Colonic mucosa (tissue), 4 donors: ENCODE measurements at regions not wholly inside any gene's neighbourhood (a gene's known extent, or its start where the extent isn't known, plus 50 kb on each side); places are given as distances from the start of the nearest gene placed in this dataset.

ENCODE experiments used
- DNase-seq: peaks from one replicate; pipeline ENCODE4 v3.0.0-alpha.2; 2020
- H3K27ac ChIP-seq: fragments of 200-600 bp; one replicate; pipeline ENCODE4 v1.8.0; 2021
- H3K27me3 ChIP-seq: fragments of 200-600 bp; one replicate; pipeline ENCODE4 v1.8.0; 2021
- H3K36me3 ChIP-seq: fragments of 200-600 bp; one replicate; pipeline ENCODE4 v1.8.0; 2021
- H3K4me1 ChIP-seq: fragments of 200-600 bp; one replicate; pipeline ENCODE4 v1.8.0; 2021; ENCODE audit warnings: mild to moderate bottlenecking
- H3K4me3 ChIP-seq: fragments of 200-600 bp; one replicate; pipeline ENCODE4 v1.8.0; 2021
- H3K9ac ChIP-seq, 2 donors: one replicate each; pipeline ENCODE4 v1.7.0; 2013; ENCODE audit warnings: control low read depth in 2 of 2, low read depth in 2 of 2, low read length in 2 of 2
- H3K9me3 ChIP-seq: fragments of 200-600 bp; one replicate; pipeline ENCODE4 v1.8.0; 2021
- CTCF ChIP-seq: fragments of 200-600 bp; IDR thresholded peaks from one replicate; pipeline ENCODE4 v1.8.0; 2022; ENCODE audit warnings: antibody characterized with exemption, mild to moderate bottlenecking
- intact Hi-C: fragments of 100-400 bp; cut with DNase I; formaldehyde crosslinking; loops from one replicate; pipeline ENCODE4 v1.14.1; 2022
- donor health status: healthy.
- donor health status: DM: no; HTN: no; CAD: no.
- donor health status: DM: no; HTN: no; CAD: no.

- intact Hi-C loops: no loop called here
- Histone ChIP-seq H3K36me3 (no peaks in the 10 kb centered on the region), H3K9me3 (no peaks in the 10 kb centered on the region), H3K4me1 (no peaks in the 10 kb centered on the region), H3K4me3 (no peak overlapping the region), H3K27ac (no peak overlapping the region), H3K9ac (no peak overlapping the region), H3K27me3 (no peaks in the 10 kb centered on the region)
- no peak for TF ChIP-seq CTCF
- no peak for DNase-seq
Observed at GRCh38 chr12:71024827-71025226, 104.3 kb upstream of the PTPRR start.

- no peak overlapping the region for H3K27ac ChIP-seq
- intact Hi-C loops: no loop called here
- no peaks in the 10 kb centered on the region for H3K36me3 ChIP-seq
- H3K9me3 ChIP-seq: no peaks in the 10 kb centered on the region
- no peak overlapping the region for H3K9ac ChIP-seq
- no peak for DNase-seq
- no peaks in the 10 kb centered on the region for H3K27me3 ChIP-seq
- TF ChIP-seq CTCF: no peak
- H3K4me3 ChIP-seq: no peak overlapping the region
- no peaks in the 10 kb centered on the region for H3K4me1 ChIP-seq
Observed at GRCh38 chr12:71024281-71024680, 103.7 kb upstream of the PTPRR start.

GRCh38 chr12:71021491-71021890 lies 101.0 kb upstream of the PTPRR start:
- Histone ChIP-seq H3K36me3 (no peaks in the 10 kb centered on the region), H3K9me3 (no peaks in the 10 kb centered on the region), H3K27ac (no peak overlapping the region), H3K9ac (no peak overlapping the region), H3K27me3 (no peaks in the 10 kb centered on the region), H3K4me1 (no peaks in the 10 kb centered on the region), H3K4me3 (no peak overlapping the region)
- TF ChIP-seq CTCF: no peak
- no peak for DNase-seq
- intact Hi-C loops: no loop called here

- TF ChIP-seq CTCF: no peak
- no peak overlapping the region for H3K4me3 ChIP-seq
- no peak overlapping the region for H3K9ac ChIP-seq
- H3K36me3 ChIP-seq: no peaks in the 10 kb centered on the region
- intact Hi-C loops: no loop called here
- no peak overlapping the region for H3K27ac ChIP-seq
- H3K9me3 ChIP-seq: no peaks in the 10 kb centered on the region
- no peaks in the 10 kb centered on the region for H3K4me1 ChIP-seq
- H3K27me3 ChIP-seq: no peaks in the 10 kb centered on the region
- DNase-seq: no peak
Observed at GRCh38 chr12:71019282-71019831, 98.8 kb upstream of the PTPRR start.

GRCh38 chr12:71018682-71019081 lies 98.1 kb upstream of the PTPRR start:
- intact Hi-C loops: no loop called here
- Histone ChIP-seq H3K4me3 (no peak overlapping the region), H3K27ac (no peak overlapping the region), H3K4me1 (no peaks in the 10 kb centered on the region), H3K9ac (no peak overlapping the region), H3K36me3 (no peaks in the 10 kb centered on the region), H3K27me3 (no peaks in the 10 kb centered on the region), H3K9me3 (no peaks in the 10 kb centered on the region)
- no peak for DNase-seq
- no peak for TF ChIP-seq CTCF
